CD14-positive monocyte (primary cell): ENCODE measurements at regions not wholly inside any gene's neighbourhood (a gene's known extent, or its start where the extent isn't known, plus 50 kb on each side); places are given as distances from the start of the nearest gene placed in this dataset.

Source experiments
- DNase-seq, 3 donors: peaks; one replicate each; pipeline ENCODE4 v3.0.0-alpha.2; 2011 to 2022
- H2AFZ ChIP-seq: 2 replicates; pipeline ENCODE4 v1.6.0; 2012; ENCODE audit warnings: mild to moderate bottlenecking, low read depth, low read length, inconsistent platforms; ENCODE audit not compliant: insufficient read depth, poor library complexity, severe bottlenecking
- H3K27ac ChIP-seq, 2 donors: 1 replicate in 1 of 2; 2 replicates in 1 of 2; pipeline ENCODE4 v1.5.1; 2012 to 2013; ENCODE audit warnings: low read length in 2 of 2, control low read depth in 1 of 2, inconsistent platforms in 1 of 2, low read depth in 1 of 2, mild to moderate bottlenecking in 1 of 2
- H3K27me3 ChIP-seq, 2 donors: one replicate each; pipeline versions ENCODE4 v1.6.0 to v1.6.1; 2011 to 2013; ENCODE audit warnings: low read length in 2 of 2; ENCODE audit not compliant: control insufficient read depth in 2 of 2, insufficient read depth in 2 of 2
- H3K36me3 ChIP-seq, 2 donors: replicated peaks in 1 of 2; 1 replicate in 1 of 2; 2 replicates in 1 of 2; pipeline versions ENCODE4 v1.5.1 to v1.6.1; 2012 to 2013; ENCODE audit warnings: low read length in 2 of 2, control low read depth in 1 of 2, inconsistent platforms in 1 of 2, mild to moderate bottlenecking in 1 of 2; ENCODE audit not compliant: insufficient read depth in 2 of 2, control insufficient read depth in 1 of 2
- H3K4me1 ChIP-seq, 2 donors: 1 replicate in 1 of 2; 2 replicates in 1 of 2; pipeline versions ENCODE4 v1.5.1 to v1.6.1; 2012 to 2013; ENCODE audit warnings: low read length in 2 of 2, control low read depth in 1 of 2, inconsistent platforms in 1 of 2, mild to moderate bottlenecking in 1 of 2, moderate library complexity in 1 of 2; ENCODE audit not compliant: insufficient read depth in 2 of 2, control insufficient read depth in 1 of 2
- H3K4me2 ChIP-seq: replicated peaks from 2 replicates; pipeline ENCODE3; 2012; ENCODE audit warnings: low read length, moderate library complexity, mild to moderate bottlenecking; ENCODE audit not compliant: poor library complexity, severe bottlenecking; ENCODE audit errors: extremely low read depth
- H3K4me3 ChIP-seq, 3 experiments: fragments of 200-600 bp in 1 of 3; sonication (generic) in 1 of 3; replicated peaks in 1 of 3; 1 replicate in 2 of 3; 2 replicates in 1 of 3; pipeline ENCODE4 v1.5.1; 2011 to 2013; ENCODE audit warnings: low read length in 3 of 3, mild to moderate bottlenecking in 3 of 3, control low read depth in 2 of 3, low read depth in 2 of 3, inconsistent platforms in 1 of 3, moderate library complexity in 1 of 3
- H3K79me2 ChIP-seq: 2 replicates; pipeline ENCODE4 v1.6.0; 2012; ENCODE audit warnings: mild to moderate bottlenecking, control low read depth, inconsistent platforms, low read length, moderate library complexity; ENCODE audit not compliant: insufficient read depth
- H3K9ac ChIP-seq: 2 replicates; pipeline ENCODE4 v1.6.0; 2017; ENCODE audit warnings: low read length, mild to moderate bottlenecking; ENCODE audit not compliant: insufficient read depth, poor library complexity, severe bottlenecking
- H3K9me3 ChIP-seq, 2 donors: replicated peaks in 1 of 2; 1 replicate in 1 of 2; 2 replicates in 1 of 2; pipeline versions ENCODE4 v1.5.1 to v1.6.1; 2012 to 2013; ENCODE audit warnings: low read length in 2 of 2, control low read depth in 1 of 2; ENCODE audit not compliant: control insufficient read depth in 1 of 2, insufficient read depth in 1 of 2
- H4K20me1 ChIP-seq: 2 replicates; pipeline ENCODE4 v1.6.0; 2012; ENCODE audit warnings: mild to moderate bottlenecking, low read length, control low read depth, moderate library complexity; ENCODE audit not compliant: insufficient read depth
- H3K27ac Mint-ChIP-seq, 7 donors: one replicate each; pipeline ENCODE4 v1.8.0; 2020; ENCODE audit warnings: mild to moderate bottlenecking in 7 of 7, mixed read lengths in 7 of 7, moderate library complexity in 6 of 7, inconsistent platforms in 2 of 7
- H3K27me3 Mint-ChIP-seq, 3 donors: one replicate each; pipeline ENCODE4 v1.8.0; 2021 to 2022; ENCODE audit warnings: low read depth in 3 of 3, mild to moderate bottlenecking in 3 of 3, mixed read lengths in 3 of 3, moderate library complexity in 3 of 3, inconsistent platforms in 1 of 3
- H3K36me3 Mint-ChIP-seq, 2 donors: one replicate each; pipeline ENCODE4 v1.8.0; 2020; ENCODE audit warnings: mixed read lengths in 2 of 2, inconsistent platforms in 1 of 2, mild to moderate bottlenecking in 1 of 2
- H3K4me1 Mint-ChIP-seq: one replicate; pipeline ENCODE4 v1.8.0; 2020; ENCODE audit warnings: mild to moderate bottlenecking, mixed read lengths
- H3K4me3 Mint-ChIP-seq, 2 donors: one replicate each; pipeline ENCODE4 v1.8.0; 2020; ENCODE audit warnings: mild to moderate bottlenecking in 2 of 2, mixed read lengths in 2 of 2, moderate library complexity in 1 of 2
- H3K9me3 Mint-ChIP-seq, 7 donors: one replicate each; pipeline ENCODE4 v1.8.0; 2020 to 2022; ENCODE audit warnings: mixed read lengths in 7 of 7, mild to moderate bottlenecking in 6 of 7, moderate library complexity in 6 of 7, inconsistent platforms in 2 of 7
- WGBS: methylation state at CpG from one replicate; pipeline ENCODE4 v1.1.5; 2013; ENCODE audit warnings: missing lambda C conversion rate; ENCODE audit not compliant: insufficient coverage; 5-methylcytosine and 5-hydroxymethylcytosine counted together
- intact Hi-C, 2 donors: fragments of 100-400 bp; cut with micrococcal nuclease; formaldehyde crosslinking; loops; one replicate each; pipeline versions ENCODE4 v1.15.0 to v1.15.1; 2023
- TF ChIP-seq, protein P1 (sequence below): fragments of 200-600 bp; IDR thresholded peaks from one replicate; pipeline ENCODE4 v1.8.0; 2022; ENCODE audit warnings: antibody characterized with exemption, mild to moderate bottlenecking

DNA sequence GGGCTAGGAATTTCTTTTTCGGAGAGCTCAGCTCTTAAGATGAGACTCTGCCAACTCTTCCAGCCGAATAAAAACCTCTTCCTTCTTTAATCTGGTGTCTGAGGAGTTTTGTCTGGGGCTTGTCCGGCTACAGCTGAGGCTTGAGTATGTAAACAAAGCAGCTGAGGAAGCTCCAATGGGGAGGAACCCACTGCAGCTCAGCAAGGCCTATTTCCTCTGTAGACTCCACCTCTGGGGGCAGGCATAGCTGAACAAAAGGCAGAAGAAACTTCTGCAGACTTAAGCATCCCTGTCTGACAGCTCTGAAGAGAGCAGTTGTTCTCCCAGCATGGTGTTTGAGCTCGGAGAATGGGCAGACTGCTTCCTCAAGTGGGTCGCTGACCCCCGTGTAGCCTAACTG is 838.7 kb downstream of the CCDC85A start:
- TF ChIP-seq, protein P1, sequence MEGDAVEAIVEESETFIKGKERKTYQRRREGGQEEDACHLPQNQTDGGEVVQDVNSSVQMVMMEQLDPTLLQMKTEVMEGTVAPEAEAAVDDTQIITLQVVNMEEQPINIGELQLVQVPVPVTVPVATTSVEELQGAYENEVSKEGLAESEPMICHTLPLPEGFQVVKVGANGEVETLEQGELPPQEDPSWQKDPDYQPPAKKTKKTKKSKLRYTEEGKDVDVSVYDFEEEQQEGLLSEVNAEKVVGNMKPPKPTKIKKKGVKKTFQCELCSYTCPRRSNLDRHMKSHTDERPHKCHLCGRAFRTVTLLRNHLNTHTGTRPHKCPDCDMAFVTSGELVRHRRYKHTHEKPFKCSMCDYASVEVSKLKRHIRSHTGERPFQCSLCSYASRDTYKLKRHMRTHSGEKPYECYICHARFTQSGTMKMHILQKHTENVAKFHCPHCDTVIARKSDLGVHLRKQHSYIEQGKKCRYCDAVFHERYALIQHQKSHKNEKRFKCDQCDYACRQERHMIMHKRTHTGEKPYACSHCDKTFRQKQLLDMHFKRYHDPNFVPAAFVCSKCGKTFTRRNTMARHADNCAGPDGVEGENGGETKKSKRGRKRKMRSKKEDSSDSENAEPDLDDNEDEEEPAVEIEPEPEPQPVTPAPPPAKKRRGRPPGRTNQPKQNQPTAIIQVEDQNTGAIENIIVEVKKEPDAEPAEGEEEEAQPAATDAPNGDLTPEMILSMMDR = no peak
- Histone ChIP-seq H3K79me2 (no peaks in the 10 kb centered on the region), H3K9ac (no peak overlapping the region), H3K4me3 (no peak overlapping the region), H2AFZ (no peak overlapping the region), H4K20me1 (no peaks in the 10 kb centered on the region), H3K9me3 (peaks cover 14 to 18% of the 10 kb centered on the region in 2 donors), H3K27ac (no peak overlapping the region), H3K4me1 (no peaks in the 10 kb centered on the region), H3K36me3 (no peaks in the 10 kb centered on the region), H3K27me3 (no peaks in the 10 kb centered on the region), H3K4me2 (no peak overlapping the region)
- H3K9me3 Mint-ChIP-seq = peaks cover 6 to 25% (median 14%) of the 10 kb centered on the region in 7 donors
- H3K27me3 Mint-ChIP-seq = peaks cover 0 to 3% (median 0%) of the 10 kb centered on the region in 3 donors
- no peaks in the 10 kb centered on the region for H3K4me1 Mint-ChIP-seq
- H3K36me3 Mint-ChIP-seq = no peaks in the 10 kb centered on the region
- whole genome bisulfite sequencing = 90% methylated on average over 3 of the region's 6 CpGs
- intact Hi-C loops = no loop called here
- no peak overlapping the region for H3K4me3 Mint-ChIP-seq
- H3K27ac Mint-ChIP-seq = no peak overlapping the region
- no peak for DNase-seq

DNA sequence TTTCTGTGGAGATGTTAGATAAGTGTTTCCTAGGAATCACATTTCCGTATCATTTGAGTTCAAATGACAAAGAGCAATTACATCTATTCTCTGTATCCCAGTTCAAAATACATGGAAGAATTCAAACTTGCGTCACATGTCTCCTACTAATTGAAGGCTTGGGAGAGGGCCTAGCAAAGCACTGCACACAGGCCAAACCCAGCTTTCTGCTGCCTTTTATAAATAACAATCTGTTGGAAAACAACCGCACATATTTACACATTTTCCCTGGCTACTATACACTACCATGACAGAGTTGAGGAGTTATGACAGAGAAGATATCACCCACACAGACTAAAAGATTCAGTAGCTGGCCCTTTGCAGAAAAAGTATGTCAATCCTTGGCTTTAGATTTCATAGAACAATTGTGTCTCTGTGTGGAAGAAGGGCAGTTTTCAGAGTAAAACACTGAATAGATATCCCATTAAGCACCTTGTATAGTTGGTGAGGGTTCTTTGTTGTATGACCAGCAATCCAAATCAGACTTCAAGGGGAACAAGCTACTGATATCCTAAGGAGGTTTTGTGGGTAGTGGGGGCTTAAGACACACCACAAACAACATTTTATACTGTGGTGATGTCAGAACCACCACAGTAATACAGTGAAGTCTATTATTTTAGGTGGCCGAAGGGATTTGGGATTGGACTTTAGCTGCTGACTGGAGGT is 861.3 kb downstream of the CCDC85A start:
- whole genome bisulfite sequencing = 100% methylated on average over 1 of the region's 4 CpGs
- intact Hi-C loops = no loop called here

More for the DNA sequence above, 861.3 kb downstream of the CCDC85A start:
- TF ChIP-seq, protein P1 = no peak
- H3K36me3 Mint-ChIP-seq = no peaks in the 10 kb centered on the region
- H3K4me3 Mint-ChIP-seq = no peak overlapping the region
- DNase-seq = no peak
- no peaks in the 10 kb centered on the region for H3K27me3 Mint-ChIP-seq
- H3K9me3 Mint-ChIP-seq = peaks cover 0 to 4% (median 2%) of the 10 kb centered on the region in 7 donors
- no peaks in the 10 kb centered on the region for H3K4me1 ChIP-seq
- no peaks in the 10 kb centered on the region for H3K36me3 ChIP-seq
- no peaks in the 10 kb centered on the region for H3K27me3 ChIP-seq
- H3K4me1 Mint-ChIP-seq = no peaks in the 10 kb centered on the region
- no peaks in the 10 kb centered on the region for H3K79me2 ChIP-seq
- H3K4me2 ChIP-seq = no peak overlapping the region
- H4K20me1 ChIP-seq = no peaks in the 10 kb centered on the region
- H3K9ac ChIP-seq = no peak overlapping the region
- H3K27ac ChIP-seq = no peak overlapping the region
- H3K9me3 ChIP-seq = no peaks in the 10 kb centered on the region
- H3K27ac Mint-ChIP-seq = no peak overlapping the region
- no peak overlapping the region for H3K4me3 ChIP-seq
- no peak overlapping the region for H2AFZ ChIP-seq
